ENCODE measurements at regions not wholly inside any gene's neighbourhood (a gene's known extent, or its start where the extent isn't known, plus 50 kb on each side); places are given as distances from the start of the nearest gene placed in this dataset.

DNA sequence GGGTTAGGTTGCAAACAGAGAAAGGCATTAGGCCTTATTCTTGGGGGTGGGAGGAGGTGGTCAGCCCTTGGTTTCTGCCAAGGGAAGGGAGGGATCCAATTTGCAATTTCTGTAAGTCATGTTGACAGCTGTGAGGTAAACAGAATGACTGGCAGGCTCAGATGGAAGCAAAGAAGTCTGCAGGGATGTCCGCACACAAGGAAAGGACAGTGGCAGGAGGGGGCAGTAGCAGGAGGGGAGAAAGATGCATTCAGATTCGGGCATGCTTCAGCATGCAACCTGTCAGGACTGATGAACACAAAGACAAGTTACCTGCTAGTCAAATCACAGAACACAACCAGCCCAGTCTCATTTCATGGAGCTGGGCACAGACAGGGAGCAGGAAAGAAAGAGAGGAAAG, 217.9 kb upstream of the FOXA2 start:
- TF ChIP-seq ETV6 (conservative IDR thresholded peaks at IDR 0.05 in 1 of 2, IDR thresholded peaks at IDR 0.05 in 1 of 2; ENCODE audit: borderline replicate concordance in 1 of 2, low read depth in 1 of 2) (no peak), ZNF274 (IDR thresholded peaks at IDR 0.05; ENCODE audit: insufficient read depth, insufficient read length) (no peak), ZSCAN29 (IDR thresholded peaks at IDR 0.05) (no peak), PBX3 (IDR thresholded peaks at IDR 0.05; ENCODE audit: insufficient replicate concordance, low read depth, low read length) (no peak), TCF7 (IDR thresholded peaks at IDR 0.05; ENCODE audit: borderline replicate concordance) (no peak)
- TF ChIP-seq, protein P1, sequence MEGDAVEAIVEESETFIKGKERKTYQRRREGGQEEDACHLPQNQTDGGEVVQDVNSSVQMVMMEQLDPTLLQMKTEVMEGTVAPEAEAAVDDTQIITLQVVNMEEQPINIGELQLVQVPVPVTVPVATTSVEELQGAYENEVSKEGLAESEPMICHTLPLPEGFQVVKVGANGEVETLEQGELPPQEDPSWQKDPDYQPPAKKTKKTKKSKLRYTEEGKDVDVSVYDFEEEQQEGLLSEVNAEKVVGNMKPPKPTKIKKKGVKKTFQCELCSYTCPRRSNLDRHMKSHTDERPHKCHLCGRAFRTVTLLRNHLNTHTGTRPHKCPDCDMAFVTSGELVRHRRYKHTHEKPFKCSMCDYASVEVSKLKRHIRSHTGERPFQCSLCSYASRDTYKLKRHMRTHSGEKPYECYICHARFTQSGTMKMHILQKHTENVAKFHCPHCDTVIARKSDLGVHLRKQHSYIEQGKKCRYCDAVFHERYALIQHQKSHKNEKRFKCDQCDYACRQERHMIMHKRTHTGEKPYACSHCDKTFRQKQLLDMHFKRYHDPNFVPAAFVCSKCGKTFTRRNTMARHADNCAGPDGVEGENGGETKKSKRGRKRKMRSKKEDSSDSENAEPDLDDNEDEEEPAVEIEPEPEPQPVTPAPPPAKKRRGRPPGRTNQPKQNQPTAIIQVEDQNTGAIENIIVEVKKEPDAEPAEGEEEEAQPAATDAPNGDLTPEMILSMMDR (IDR thresholded peaks at IDR 0.05 in 2 of 3, conservative IDR thresholded peaks at IDR 0.05 in 1 of 3; ENCODE audit: control insufficient read depth in 2 of 3, extremely low read depth in 1 of 3, insufficient read depth in 1 of 3, low read depth in 3 of 3, low read length in 3 of 3) = no peak

All from GM12878 (cell line).